ENCODE measurements at regions not wholly inside any gene's neighbourhood (a gene's known extent, or its start where the extent isn't known, plus 50 kb on each side); places are given as distances from the start of the nearest gene placed in this dataset.

- TF ChIP-seq CTCF (IDR thresholded peaks at IDR 0.05; ENCODE audit: insufficient read depth, low read depth, low read length) = no peak
- TF ChIP-seq EZH2 (IDR thresholded peaks at IDR 0.05; ENCODE audit: insufficient read depth, low read length) = no peak
Measured at GRCh38 chr13:73714522-73714921, 419.7 kb downstream of the KLF12 start.
